ENCODE measurements at regions not wholly inside any gene's neighbourhood (a gene's known extent, or its start where the extent isn't known, plus 50 kb on each side); places are given as distances from the start of the nearest gene placed in this dataset.

- ATAC-seq (no peak), DNase-seq (peak in 1 of 6 donors; percentile 29), FAIRE-seq (no peak)
- 85 to 88% methylated on average over 13 of the region's 13 CpGs for WGBS, 2 donors
- no peaks in the 10 kb centered on the region for H3K27me3 ChIP-seq
- TF ChIP-seq CTCF (IDR thresholded peaks at IDR 0.05) = no peak
- H3K9me3 ChIP-seq = no peaks in the 10 kb centered on the region
- H3K4me1 ChIP-seq = no peaks in the 10 kb centered on the region
- no peaks in the 10 kb centered on the region for H3K36me3 ChIP-seq
- intact Hi-C loops (cut with DNase I) = no loop called here
- no peak overlapping the region for H3K4me3 ChIP-seq
- no peak overlapping the region for H3K27ac ChIP-seq
Observed at GRCh38 chr2:128622955-128623620, 304.4 kb upstream of the HS6ST1 start.

- no peaks in the 10 kb centered on the region for H3K9me3 ChIP-seq
- ATAC-seq (peak in 1 of 4 donors; percentile 47), FAIRE-seq (no peak)
Observed at GRCh38 chr2:128623776-128624761, 305.4 kb upstream of the HS6ST1 start.

GRCh38 chr2:128624956-128625355 is 306.3 kb upstream of the HS6ST1 start:
- no peaks in the 10 kb centered on the region for H3K27me3 ChIP-seq
- DNase-seq = peak in 1 of 6 donors; percentile 24
- no peaks in the 10 kb centered on the region for H3K4me1 ChIP-seq
- no peaks in the 10 kb centered on the region for H3K36me3 ChIP-seq
- no peak overlapping the region for H3K4me3 ChIP-seq
- TF ChIP-seq CTCF (IDR thresholded peaks at IDR 0.05) = no peak
- H3K9me3 ChIP-seq = no peaks in the 10 kb centered on the region
- H3K27ac ChIP-seq = no peak overlapping the region
- no peak for FAIRE-seq
- 92 to 94% methylated on average over 6 of the region's 6 CpGs for WGBS, 2 donors
- intact Hi-C loops (cut with DNase I) = no loop called here
- ATAC-seq = no peak

More at GRCh38 chr2:128623776-128624761, 305.4 kb upstream of the HS6ST1 start:
- Histone ChIP-seq H3K27me3 (no peaks in the 10 kb centered on the region), H3K27ac (no peak overlapping the region), H3K4me3 (no peak overlapping the region), H3K4me1 (no peaks in the 10 kb centered on the region), H3K36me3 (no peaks in the 10 kb centered on the region)
- peak in 1 of 6 donors; percentile 21 for DNase-seq
- intact Hi-C loops (cut with DNase I) = no loop called here
- no peak for TF ChIP-seq CTCF (IDR thresholded peaks at IDR 0.05)
- 80 to 82% methylated on average over 18 of the region's 18 CpGs for WGBS, 2 donors

- no peak for ATAC-seq
- Histone ChIP-seq H3K27ac (no peak overlapping the region), H3K27me3 (no peaks in the 10 kb centered on the region), H3K9me3 (no peaks in the 10 kb centered on the region), H3K36me3 (no peaks in the 10 kb centered on the region), H3K4me3 (no peak overlapping the region), H3K4me1 (no peaks in the 10 kb centered on the region)
- TF ChIP-seq CTCF (IDR thresholded peaks at IDR 0.05) = no peak
- peak in 2 of 6 donors; percentile 22 to 35 for DNase-seq
- intact Hi-C loops (cut with DNase I) = no loop called here
- WGBS, 2 donors = 87 to 94% methylated on average over 8 of the region's 8 CpGs
- no peak for FAIRE-seq
Observed at GRCh38 chr2:128625421-128625820, 306.8 kb upstream of the HS6ST1 start.

Measured in pancreas (tissue), 10 donors.